D341Med (cell line): ENCODE measurements at regions not wholly inside any gene's neighbourhood (a gene's known extent, or its start where the extent isn't known, plus 50 kb on each side); places are given as distances from the start of the nearest gene placed in this dataset.
"Not testable (repeated sequence)": the region's sequence is repeated elsewhere in the genome, so short reads cannot be mapped to it uniquely, and the experiment has no call there.

ENCODE experiments used
- DNase-seq: peaks from one replicate; pipeline ENCODE4 v3.0.0; 2012; ENCODE audit warnings: low spot score

DNA sequence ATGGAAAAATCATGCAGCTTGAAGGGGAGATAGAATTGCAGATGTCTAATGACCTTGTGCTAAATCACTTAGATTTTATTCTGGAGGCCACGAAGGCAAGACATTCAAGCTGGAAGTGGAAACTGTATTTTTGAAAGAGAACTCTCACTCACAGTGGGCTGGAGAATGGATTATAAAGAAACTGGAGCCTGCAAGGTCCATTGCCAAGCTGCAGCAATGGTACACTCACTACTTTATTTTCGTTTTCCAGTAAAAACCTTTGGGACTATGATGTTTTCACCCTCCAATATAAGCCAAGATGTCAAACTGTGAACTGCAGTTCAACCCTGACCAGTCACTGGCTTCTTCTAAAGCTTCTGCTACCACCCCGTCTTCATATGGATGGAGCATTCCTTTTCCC lies 62.0 kb downstream of the SKIDA1 start:
- no peak for DNase-seq

DNA sequence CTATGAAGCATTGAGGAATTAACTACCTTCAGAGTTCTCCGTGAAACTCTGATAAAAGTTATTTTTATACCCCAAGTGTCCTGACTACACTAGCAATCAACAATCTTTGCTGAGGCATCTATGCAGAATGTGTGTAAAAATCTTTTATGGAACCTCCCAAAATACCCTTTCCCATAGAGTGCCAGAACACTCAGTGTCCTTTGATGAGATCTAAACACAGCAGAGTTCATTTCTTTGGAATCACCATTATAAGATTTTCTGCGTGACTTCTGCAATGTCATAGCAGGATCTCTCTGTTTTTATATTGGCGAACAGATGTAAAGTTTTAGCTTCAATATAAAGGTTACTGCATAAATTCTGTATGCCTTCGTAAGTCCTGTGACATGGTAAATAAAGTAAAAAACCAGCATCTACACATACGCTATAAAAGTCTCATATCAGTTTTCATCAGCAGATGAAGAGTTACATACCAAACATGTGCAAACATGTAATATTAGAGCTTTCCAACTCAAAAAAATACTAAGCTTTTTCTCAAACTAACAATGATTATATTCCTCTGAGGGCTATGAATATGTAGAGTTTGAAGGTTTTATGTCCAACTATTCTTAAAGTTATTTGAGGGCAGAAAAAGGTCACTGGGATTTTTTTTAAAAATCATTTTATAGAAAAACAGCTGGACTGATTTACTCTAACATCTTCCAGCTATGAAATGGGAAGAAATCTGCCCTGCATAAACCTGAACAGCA lies 67.2 kb downstream of the SKIDA1 start:
- DNase-seq = no peak

DNA sequence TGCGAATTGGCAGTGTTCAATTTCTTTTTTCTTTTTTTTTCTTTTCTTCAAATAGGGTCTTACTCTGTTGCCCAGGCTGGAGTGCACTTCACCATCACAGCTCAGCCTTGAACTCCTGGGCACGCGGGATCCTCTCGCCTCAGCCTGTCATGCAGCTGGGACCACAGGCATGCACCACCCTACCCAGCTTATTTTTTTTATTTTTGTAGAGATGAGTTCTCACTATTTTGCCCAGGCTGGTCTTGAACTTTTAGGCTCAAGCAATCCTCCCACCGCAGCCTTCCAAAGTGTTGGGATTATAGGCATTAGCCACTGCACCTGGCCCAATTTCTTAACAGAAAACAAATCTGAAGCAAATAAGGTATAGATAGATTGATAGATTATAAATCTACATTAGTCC lies 69.3 kb downstream of the SKIDA1 start:
- no peak for DNase-seq

DNA sequence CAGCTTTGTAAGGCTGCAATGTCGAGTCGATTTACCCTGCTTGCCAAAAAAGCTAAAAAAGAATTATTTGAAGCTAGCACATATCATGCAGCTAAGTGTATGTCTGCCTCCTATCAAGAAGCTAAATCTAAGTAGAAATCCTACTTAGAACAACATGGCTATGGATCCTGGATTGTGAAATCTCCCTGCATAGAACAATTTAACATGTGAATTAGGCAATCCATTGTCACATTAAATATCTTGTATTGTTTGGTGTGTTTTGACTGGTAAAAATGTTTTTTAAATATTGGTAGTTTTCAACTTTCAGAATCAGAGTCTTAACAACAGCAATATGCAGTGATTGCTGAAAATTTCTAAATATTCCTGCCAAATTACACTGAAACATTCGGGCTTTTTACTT lies 73.3 kb downstream of the SKIDA1 start:
- DNase-seq = no peak

DNA sequence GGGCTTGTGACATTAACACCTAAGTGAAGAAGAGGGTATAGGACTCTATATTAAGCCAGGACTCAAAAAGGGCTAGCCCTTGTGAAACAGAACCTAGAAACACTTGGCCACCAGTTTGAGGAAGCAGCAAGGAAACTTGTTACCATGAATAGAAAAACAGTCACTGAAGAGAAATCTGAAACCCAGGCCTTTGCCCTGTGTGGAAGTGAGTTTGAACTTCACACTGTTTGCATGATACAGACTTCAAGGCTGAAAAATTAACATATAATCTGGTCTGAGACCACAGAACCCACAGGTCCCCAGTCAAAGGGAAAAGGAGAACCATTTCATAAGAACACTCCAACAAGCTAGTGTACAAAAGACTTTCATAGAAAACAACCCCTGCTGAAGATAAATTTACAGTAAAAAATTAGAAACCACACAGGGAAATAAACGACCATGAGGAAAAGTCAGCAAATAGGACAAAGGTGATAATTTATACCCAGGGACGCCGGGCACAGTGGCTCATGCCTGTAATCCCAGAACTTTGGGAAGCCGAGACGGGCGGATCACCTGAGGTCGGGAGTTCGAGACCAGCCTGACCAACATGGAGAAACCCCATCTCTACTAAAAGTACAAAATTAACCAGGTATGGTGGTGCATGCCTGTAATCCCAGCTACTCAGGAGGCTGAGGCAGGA lies 76.1 kb downstream of the SKIDA1 start:
- DNase-seq = no peak

DNA sequence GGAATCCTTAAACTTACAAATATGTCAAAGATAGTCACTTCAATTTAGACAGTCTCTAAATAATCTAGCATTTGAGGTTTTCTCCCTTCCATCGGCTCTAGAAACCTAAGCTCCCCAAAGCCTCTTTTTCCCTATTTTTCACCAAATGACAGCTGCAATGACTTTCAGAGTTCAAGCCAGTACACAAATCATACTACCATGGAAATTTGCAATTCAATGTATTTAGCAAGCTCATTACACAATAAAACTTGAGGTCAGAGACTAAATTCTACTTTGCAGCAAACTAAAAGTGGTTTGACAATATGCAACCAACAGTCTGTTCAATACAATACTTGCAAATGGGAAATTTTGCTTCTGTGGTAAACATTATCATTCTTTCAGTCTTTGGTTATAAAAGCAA lies 80.3 kb downstream of the SKIDA1 start:
- DNase-seq = no peak

DNA sequence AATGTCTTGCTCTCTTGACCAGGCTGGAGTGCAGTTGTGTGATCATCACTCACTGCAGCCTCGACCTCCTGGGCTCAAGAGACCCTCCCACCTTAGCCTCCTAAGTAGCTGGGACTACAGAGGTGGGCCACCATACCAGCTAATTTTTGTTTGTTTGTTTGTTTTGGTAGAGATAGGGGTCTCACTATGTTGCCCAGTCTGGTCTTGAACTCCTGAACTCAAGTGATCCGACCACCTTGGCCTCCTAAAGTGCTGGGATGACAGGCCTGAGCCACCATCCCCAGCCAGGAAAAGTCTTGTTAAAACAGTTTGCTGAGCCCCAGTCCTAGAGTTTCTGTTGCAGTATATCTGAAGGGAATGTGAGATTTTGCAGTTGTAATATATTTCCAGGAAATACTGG lies 83.9 kb downstream of the SKIDA1 start:
- no peak for DNase-seq

DNA sequence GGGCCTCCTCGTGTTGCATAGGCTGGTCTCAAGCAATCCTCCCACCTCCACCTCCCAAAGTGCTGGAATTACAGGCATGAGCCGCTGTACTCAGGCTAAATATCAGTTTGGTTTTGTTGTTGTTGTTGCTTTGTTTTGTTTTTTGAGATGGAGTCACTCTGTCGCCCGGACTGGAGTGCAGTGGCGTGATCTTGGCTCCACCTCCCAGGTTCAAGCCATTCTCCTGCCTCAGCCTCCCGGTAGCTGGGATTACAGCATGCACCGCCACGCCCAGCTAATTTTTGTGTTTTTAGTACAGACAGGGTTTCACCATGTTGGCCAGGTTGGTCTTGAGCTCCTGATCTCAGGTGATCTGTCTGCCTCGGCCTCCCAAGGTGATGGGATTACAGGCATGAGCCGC lies 86.6 kb downstream of the SKIDA1 start:
- not testable (repeated sequence) for DNase-seq

DNA sequence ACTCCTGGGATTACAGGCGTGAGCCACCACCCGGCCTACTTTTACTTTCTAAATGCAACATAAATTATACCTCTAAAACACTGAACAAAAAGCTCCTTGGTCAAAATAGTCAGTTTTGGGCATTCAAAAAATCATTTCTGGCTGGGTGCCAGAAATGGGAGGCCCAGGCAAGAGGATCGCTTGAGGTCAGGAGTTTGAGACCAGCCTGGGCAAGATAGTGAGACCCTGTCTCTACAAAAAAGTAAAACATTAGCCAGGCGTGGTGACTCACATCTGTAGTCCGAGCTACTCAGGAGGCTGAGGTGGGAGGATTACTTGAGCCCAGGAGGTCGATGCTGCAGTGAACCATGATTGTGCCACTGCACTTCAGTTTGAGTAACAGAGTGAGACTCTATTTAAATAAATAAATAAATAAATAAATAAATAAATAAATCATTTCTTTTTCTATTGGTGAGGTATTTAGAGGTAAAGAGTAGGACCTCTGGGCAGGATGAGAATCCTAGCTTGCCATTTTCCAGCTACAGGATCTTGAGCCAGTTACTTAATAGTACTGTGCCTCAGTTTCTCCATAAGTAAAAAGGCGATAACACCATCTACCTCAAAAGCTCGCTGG lies 87.6 kb downstream of the SKIDA1 start:
- DNase-seq = no peak

DNA sequence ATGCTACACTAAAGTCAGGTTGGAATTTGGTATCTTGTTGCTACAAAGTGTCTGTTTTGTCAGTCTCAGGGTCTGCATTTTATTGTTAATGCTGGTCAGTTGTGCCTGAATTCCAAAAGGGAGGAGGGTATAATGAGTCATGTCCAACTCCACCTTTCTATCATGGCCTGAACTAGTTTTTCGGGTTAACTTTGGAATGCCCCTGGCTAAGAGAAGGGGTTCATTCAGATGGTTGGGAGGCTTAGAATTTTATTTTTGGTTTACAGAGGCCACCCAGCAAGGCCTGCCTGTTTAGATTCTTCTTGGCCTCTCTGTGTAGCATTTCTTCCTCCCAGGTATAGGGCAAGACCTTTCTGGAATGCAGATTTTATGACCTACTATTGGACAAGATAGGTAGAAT lies 93.2 kb downstream of the SKIDA1 start:
- no peak for DNase-seq

DNA sequence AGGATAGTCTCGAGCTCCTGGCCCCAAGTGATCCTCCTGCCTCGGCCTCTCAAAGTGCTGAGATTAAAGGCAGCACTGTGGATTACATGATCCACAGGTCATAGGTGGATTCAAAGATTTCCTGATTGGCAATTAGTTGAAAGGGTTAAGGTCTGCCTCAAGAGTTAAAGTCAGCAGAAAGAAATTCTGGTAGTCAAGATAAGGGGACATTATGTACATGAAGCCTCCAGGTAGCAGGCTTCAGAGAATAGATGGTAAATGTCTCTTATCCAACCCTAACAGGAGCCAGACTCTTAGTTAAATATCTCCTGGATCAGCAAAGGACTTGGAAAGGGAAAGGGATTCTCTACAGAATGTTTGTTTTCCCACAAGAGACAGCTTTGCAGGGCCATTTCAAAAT lies 93.7 kb downstream of the SKIDA1 start:
- no peak for DNase-seq

DNA sequence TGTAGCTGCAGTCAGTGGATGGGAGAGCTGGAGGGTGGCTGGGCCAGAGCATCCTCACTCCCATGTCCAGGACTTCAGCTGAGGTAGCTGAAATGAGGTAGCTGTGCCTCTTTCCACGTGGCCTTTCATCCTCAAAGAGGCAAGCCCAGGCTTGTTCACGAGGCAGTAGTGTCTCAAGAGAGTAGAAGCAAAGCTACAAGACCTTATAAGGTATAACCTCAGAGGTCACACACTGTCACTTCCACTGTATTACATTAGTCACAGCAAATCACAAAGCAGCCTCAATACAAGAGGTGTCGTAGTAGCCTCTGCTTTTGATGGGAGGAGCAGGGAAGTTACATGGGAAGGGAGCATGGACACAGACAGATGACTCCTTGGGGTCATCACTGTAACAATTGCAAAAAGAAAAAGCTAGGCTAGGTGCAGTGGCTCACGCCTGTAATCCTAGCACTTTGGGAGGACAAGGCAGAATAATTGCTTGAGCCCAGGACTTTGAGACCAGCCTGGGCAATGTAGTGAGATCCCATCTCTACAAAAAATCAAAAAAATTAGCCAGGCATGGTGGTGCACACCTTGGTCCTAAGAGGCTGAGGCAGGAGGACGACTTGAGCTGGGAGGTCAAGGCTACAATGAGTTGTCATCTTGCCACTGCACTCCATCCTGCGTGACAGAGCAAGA lies 97.5 kb downstream of the SKIDA1 start:
- no peak for DNase-seq

DNA sequence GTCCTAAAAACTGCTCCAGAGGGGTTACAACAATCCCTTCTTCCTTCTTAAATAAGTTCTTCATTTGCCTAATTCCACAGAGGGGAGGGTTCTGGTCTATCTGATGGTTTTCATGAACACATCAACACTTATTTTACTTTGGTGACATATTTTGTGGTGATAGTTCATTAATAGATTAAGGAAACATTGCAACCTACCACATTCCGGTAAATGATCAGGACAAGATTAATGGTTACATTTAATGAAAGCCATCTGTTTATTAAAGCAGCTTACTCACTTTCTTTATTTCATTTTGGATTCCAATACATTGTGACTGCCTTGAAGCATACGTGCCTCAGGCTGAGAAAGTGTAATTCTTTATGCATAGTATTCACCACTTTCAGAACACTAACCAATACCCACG lies 101.0 kb downstream of the SKIDA1 start:
- DNase-seq = no peak

DNA sequence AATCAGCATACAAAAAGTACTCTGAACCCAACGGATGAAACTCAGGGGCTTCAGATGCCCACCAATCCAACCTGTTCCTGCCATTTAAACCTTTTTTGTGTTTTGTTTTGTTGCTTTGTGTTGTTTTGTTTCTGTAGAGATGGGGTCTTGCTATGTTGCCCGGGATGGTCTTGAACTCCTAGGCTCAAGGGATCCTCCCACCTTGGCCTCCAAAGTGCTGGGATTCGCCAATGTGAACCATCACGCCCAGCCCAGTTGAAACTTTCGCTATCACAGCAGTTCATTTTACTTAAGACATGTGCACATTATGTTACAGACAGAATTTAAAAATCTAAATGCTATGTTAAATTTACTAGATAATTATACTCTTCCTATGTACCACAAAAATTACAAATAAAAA lies 101.6 kb downstream of the SKIDA1 start:
- no peak for DNase-seq

DNA sequence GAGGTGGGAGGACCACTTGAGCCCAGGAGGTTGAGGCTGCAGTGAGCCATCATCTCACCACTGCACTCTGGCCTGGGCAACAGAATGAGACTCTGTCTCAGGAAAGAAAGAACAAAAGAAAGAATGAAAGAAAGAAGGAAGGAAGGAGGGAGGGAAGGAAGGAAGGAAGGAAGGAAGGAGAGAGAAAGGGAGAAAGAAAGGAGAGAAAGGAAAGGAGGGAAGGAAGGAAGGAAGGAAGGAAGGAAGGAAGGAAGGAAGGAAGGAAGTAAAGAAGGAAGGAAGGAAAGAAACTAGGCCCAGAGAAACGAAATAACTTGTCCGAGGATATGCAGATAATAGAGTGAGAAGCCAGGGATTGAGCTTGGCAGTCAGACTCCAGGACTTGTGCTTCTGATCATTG lies 102.1 kb downstream of the SKIDA1 start:
- DNase-seq = no peak

DNA sequence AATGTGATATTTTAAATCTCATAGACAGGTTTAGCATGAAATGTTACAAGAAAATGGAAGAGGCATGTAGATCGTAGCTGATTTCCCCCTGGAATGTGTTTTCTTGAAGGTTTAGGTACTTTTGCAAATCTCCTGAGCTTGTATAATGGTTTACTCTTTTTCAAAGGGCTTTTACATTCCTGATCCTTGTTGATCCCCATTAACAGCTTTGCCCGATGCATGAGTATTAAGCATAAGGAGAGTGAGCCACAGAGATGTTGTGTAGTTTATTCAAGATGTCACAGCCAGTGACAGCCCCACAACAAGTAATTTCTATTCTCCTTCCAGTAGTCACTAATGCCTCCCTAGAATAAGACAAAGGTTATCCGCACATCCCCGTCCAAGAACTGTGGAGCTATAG lies 103.7 kb downstream of the SKIDA1 start:
- peak; percentile 53 for DNase-seq

DNA sequence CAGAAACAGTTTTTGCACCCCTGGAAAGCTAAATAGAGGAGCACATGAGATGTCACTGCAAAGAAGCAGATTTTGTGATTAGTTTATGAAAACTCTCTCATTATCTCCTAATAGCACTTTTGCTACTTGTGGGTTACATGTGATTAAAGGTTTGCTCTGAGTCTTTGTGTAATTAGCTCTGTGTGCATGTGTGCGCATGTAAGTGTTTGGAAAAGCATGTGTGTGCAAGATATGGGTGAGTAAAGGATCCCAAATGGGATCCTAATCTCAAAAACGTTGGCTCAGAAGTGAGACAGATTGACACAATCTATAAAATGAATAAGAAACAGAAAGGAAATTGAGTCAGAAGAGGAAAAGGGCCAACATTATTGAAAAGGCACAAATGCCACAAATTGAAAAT lies 104.5 kb downstream of the SKIDA1 start:
- DNase-seq = no peak

DNA sequence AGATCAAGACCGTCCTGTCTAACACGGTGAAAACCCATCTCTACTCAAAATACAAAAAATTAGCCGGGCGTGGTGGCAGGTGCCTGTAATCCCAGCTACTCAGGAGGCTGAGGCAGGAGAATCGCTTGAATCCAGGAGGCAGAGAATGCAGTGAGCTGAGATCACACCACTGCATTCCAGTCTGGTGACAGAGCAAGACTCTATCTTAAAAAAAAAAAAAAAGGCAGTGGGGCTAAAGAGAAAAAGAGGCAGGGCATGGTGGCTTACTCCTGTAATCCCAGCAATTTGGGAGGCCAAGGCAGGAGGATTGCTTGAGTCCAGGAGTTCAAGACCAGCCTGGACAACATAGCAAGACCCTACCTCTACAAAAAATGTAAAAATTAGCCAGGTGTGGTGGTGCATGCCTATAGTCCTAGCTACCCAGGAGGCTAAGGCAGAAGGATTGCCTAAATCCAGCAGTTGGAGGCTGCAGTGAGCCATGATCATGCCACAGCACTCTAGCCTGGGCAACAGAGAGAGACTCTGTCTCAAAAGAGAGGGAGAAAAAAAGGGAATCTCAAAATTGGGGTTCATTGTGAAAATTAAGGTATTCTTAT lies 106.4 kb downstream of the SKIDA1 start:
- DNase-seq = not testable (repeated sequence)

DNA sequence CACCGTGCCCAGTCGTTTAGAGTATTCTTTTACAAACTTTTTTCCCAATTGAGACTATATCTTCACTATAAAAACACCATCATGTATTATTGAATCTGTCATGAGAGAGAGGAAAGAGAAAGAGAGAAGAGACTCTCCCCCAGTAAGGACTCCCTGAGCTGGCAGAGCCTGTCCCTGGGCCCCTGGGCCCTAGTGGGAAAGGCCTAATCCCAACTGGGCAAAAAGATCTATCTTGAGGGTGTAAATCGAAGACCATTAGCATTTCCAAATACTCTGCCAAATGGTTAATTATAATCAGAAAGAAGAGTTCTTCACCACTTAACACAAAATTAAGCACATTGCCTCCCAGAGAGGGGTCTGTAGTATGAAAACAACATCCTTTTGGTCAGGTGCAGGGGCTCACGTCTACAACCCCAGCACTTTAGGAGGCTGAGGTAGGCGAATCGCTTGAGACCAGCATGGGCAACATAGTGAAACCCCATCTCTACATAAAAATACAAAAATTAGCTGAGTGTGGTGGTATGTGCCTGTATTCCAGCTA lies 108.2 kb downstream of the SKIDA1 start:
- no peak for DNase-seq

DNA sequence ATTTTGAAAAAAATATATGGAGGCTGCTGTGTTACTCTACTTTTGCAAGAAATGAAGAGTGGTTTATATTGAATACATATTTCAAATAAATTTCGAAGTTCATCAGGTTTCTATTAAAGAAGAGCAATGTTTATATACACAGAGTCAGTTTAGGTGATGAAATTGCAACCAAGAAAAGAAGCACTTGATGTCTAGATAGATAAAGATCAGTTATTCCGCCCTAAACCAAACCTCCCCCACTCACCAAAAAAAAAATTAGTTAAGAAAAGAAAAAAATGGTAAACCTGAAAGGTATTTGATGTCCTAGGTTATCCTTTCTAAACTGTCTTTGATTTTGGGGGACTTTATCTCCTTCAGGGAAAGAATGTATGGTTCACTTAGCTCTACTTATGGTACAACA lies 111.8 kb downstream of the SKIDA1 start:
- DNase-seq = no peak

DNA sequence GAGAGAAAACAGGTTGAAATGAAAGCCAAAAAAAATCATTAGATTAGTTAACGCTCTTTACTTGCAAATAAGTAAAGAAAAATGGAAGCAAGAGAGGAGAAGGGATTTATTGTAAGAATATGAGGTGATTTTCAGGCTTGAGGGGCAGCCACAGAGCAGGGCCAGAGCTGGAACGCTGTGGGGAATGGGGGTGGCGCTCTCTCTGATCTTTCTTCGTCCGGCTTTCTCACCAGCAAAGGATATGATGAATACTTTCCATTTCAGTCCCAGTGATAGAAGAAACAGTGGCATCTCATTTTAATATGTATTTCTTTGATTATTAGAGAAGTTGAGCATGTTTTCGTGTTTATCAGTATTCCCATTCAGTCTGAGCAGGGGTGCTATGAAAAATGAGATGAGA lies 112.2 kb downstream of the SKIDA1 start:
- DNase-seq = no peak

DNA sequence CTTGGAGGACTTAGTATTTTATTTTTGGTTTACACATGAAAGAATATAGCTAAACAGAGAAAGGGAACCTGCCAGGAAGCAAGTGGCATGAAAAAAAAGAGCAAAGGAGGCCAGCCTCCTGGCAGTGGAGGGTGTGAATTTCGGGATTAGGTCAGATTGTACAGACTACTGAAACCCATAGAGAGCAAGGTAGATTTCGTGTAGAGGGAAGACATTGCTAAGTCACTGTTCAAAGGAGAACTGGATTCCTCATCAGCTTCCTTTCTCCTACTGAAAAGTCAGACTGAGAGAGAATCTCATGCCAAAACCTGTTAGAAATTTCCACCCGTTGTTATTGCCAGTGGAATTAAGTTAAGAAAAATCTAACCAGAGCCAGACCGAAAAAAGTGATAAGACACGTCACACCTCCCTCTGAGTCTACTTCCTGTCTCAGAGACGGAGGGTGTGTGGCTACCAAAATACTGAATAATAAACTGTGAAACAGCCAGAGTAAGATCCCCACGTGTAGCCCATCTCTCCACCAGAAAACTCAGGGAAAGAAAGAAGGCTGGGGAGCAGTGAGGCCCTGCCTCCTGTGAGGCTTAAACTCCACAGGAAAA lies 118.8 kb downstream of the SKIDA1 start:
- DNase-seq = no peak
